GM23338 (cell line): ENCODE measurements at regions not wholly inside any gene's neighbourhood (a gene's known extent, or its start where the extent isn't known, plus 50 kb on each side); places are given as distances from the start of the nearest gene placed in this dataset.

Experiments used
- ATAC-seq: fragments of 200-7000 bp; cut with Tn5 transposase; 3 replicates; pipeline ENCODE4 v1.9.1; 2020
- DNase-seq: peaks from one replicate; pipeline ENCODE4 v3.0.0-alpha.2; 2015; ENCODE audit warnings: low spot score
- H2AFZ ChIP-seq: fragments of 200-600 bp; sonication (generic); 2 replicates; pipeline ENCODE4 v1.8.0; 2016; ENCODE audit warnings: antibody characterized with exemption, mild to moderate bottlenecking, moderate library complexity
- H3F3A ChIP-seq: fragments of 200-600 bp; sonication (generic); replicated peaks from 2 replicates; pipeline ENCODE4 v1.8.0; 2017; ENCODE audit warnings: antibody characterized with exemption, mixed run types, low read depth
- H3K27ac ChIP-seq: fragments of 200-600 bp; sonication (generic); 2 replicates; pipeline ENCODE4 v1.6.1; 2016; ENCODE audit warnings: low read depth
- H3K27me3 ChIP-seq: fragments of 200-600 bp; sonication (generic); 2 replicates; pipeline ENCODE4 v1.8.0; 2016; ENCODE audit warnings: mild to moderate bottlenecking, mixed run types, moderate library complexity; ENCODE audit not compliant: insufficient read depth
- H3K36me3 ChIP-seq: fragments of 200-600 bp; sonication (generic); 2 replicates; pipeline ENCODE4 v1.8.0; 2016; ENCODE audit warnings: mild to moderate bottlenecking; ENCODE audit not compliant: insufficient read depth
- H3K4me1 ChIP-seq: fragments of 200-600 bp; sonication (generic); 2 replicates; pipeline ENCODE4 v1.8.0; 2016; ENCODE audit warnings: mild to moderate bottlenecking, moderate library complexity; ENCODE audit not compliant: insufficient read depth
- H3K4me2 ChIP-seq: fragments of 200-600 bp; sonication (generic); 2 replicates; pipeline ENCODE4 v1.7.1; 2017; ENCODE audit warnings: mixed run types
- H3K4me3 ChIP-seq: fragments of 200-600 bp; sonication (generic); 2 replicates; pipeline ENCODE4 v1.6.1; 2016; ENCODE audit warnings: mixed run types
- H3K79me2 ChIP-seq: fragments of 200-600 bp; sonication (generic); replicated peaks from 2 replicates; pipeline ENCODE4 v1.8.0; 2017; ENCODE audit warnings: mild to moderate bottlenecking; ENCODE audit not compliant: insufficient read depth
- H3K9me2 ChIP-seq: fragments of 200-600 bp; sonication (generic); 2 replicates; pipeline ENCODE4 v1.8.0; 2017; ENCODE audit not compliant: insufficient read depth
- H4K20me1 ChIP-seq: fragments of 200-600 bp; sonication (generic); replicated peaks from 2 replicates; pipeline ENCODE4 v1.8.0; 2017; ENCODE audit warnings: mild to moderate bottlenecking; ENCODE audit not compliant: insufficient read depth
- H3K27ac Mint-ChIP-seq: 2 replicates; pipeline ENCODE4 v1.8.0; 2020; ENCODE audit warnings: inconsistent platforms, mild to moderate bottlenecking, moderate library complexity, mixed read lengths
- H3K27me3 Mint-ChIP-seq: 3 replicates; pipeline ENCODE4 v1.8.0; 2022; ENCODE audit warnings: low read depth, mild to moderate bottlenecking, moderate library complexity, mixed read lengths, inconsistent platforms; ENCODE audit not compliant: insufficient read depth, poor library complexity
- H3K36me3 Mint-ChIP-seq: 3 replicates; pipeline ENCODE4 v1.8.0; 2021; ENCODE audit warnings: low read depth, mild to moderate bottlenecking, inconsistent platforms, moderate library complexity, mixed read lengths
- H3K4me1 Mint-ChIP-seq: 3 replicates; pipeline ENCODE4 v1.8.0; 2020; ENCODE audit warnings: mild to moderate bottlenecking, inconsistent platforms, mixed read lengths
- H3K4me3 Mint-ChIP-seq: 3 replicates; pipeline ENCODE4 v1.8.0; 2021; ENCODE audit warnings: moderate library complexity, mild to moderate bottlenecking, inconsistent platforms, mixed read lengths
- H3K9me3 Mint-ChIP-seq: 3 replicates; pipeline ENCODE4 v1.8.0; 2020; ENCODE audit warnings: moderate library complexity, mild to moderate bottlenecking, inconsistent platforms, mixed read lengths
- CREB1 ChIP-seq: fragments of 250-450 bp; sonication (Bioruptor Pico); IDR thresholded peaks from 2 replicates; pipeline ENCODE4 v1.5.0; 2020; ENCODE audit warnings: low read depth, mild to moderate bottlenecking, moderate library complexity
- EZH2phosphoT487 ChIP-seq: fragments of 200-600 bp; sonication (generic); IDR thresholded peaks from one replicate; pipeline ENCODE4 v1.8.1; 2018; ENCODE audit warnings: antibody characterized with exemption; ENCODE audit not compliant: unreplicated experiment
- JUNB ChIP-seq: IDR thresholded peaks from one replicate; pipeline ENCODE4 v1.6.1; 2016; ENCODE audit warnings: antibody characterized with exemption; ENCODE audit not compliant: unreplicated experiment
- NANOG ChIP-seq: IDR thresholded peaks from 2 replicates; pipeline ENCODE4 v1.6.1; 2016; ENCODE audit warnings: antibody characterized with exemption, borderline replicate concordance
- POLR2AphosphoS5 ChIP-seq: IDR thresholded peaks from 2 replicates; pipeline ENCODE4 v1.6.1; 2016; ENCODE audit warnings: antibody characterized with exemption, low read depth
- STAT1 ChIP-seq: IDR thresholded peaks from one replicate; pipeline ENCODE4 v1.6.1; 2016; ENCODE audit warnings: antibody characterized with exemption; ENCODE audit not compliant: unreplicated experiment
- ZNF114 ChIP-seq: fragments of 250-450 bp; sonication (Bioruptor Pico); IDR thresholded peaks from 2 replicates; pipeline ENCODE4 v1.5.0; 2020; ENCODE audit warnings: mild to moderate bottlenecking, moderate library complexity
- ZNF331 ChIP-seq: fragments of 250-450 bp; sonication (Bioruptor Pico); IDR thresholded peaks from 2 replicates; pipeline ENCODE4 v1.5.0; 2020; ENCODE audit warnings: low read depth, mild to moderate bottlenecking, moderate library complexity
- TF ChIP-seq, protein P1 (sequence below): IDR thresholded peaks from 2 replicates; pipeline ENCODE4 v1.6.1; 2016; ENCODE audit warnings: antibody characterized with exemption
- TF ChIP-seq, protein P2 (sequence below), 2 experiments: fragments of 200-600 bp in 1 of 2; sonication (generic) in 1 of 2; conservative IDR thresholded peaks; 2 replicates each; pipeline versions ENCODE4 v1.5.1 to v1.6.1; 2016 to 2017; ENCODE audit warnings: antibody characterized with exemption in 2 of 2, low read depth in 2 of 2, mild to moderate bottlenecking in 2 of 2, moderate library complexity in 1 of 2
- TF ChIP-seq, protein P3 (sequence below): IDR thresholded peaks from one replicate; pipeline ENCODE4 v1.6.1; 2018; ENCODE audit warnings: antibody characterized with exemption; ENCODE audit not compliant: unreplicated experiment

DNA sequence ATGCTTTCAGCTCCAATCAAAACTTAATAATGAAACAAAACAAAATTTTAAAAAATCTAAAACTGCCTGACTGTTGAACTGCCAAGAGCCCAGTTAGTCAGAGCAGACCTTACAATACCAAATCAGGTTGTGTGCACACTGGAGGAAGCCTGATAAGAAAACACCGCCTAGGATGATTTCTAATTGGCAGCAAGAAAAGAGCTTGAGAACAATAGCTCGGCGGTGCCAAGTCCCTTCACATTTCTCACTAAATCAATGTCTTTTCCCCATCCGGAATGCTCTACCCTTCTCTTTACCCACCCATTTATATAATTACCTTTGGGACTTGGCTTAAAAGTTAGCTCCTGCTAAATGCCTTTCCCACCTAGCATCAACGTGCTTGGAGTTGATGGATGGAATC, 256.7 kb downstream of the C12orf75 start (continued):
- TF ChIP-seq STAT1 (no peak), ZNF331 (CRISPR knock-in tag) (no peak), NANOG (no peak)
- TF ChIP-seq, protein P1, sequence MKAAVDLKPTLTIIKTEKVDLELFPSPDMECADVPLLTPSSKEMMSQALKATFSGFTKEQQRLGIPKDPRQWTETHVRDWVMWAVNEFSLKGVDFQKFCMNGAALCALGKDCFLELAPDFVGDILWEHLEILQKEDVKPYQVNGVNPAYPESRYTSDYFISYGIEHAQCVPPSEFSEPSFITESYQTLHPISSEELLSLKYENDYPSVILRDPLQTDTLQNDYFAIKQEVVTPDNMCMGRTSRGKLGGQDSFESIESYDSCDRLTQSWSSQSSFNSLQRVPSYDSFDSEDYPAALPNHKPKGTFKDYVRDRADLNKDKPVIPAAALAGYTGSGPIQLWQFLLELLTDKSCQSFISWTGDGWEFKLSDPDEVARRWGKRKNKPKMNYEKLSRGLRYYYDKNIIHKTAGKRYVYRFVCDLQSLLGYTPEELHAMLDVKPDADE: no peak

DNA sequence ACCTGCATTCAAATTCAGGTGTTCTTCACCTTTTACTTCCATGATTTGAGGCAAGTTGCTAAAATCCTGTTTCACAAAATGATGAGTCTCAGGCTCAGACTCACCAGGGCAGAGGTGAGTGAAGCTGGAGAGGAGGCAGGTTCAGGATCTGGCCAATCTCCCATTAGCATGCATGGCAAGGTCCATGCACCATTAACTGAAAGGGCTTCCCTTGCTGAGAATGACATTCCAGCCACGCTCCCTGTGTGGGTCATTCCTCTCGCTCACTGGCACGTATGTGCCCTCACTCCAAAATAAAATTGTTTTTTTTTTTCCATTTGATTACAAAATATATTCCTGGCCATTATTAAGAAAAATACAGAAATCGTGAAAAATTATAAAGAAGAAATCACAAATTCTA, 257.6 kb downstream of the C12orf75 start:
- no peak for DNase-seq
- ATAC-seq: no peak
- no peak for TF ChIP-seq STAT1
- no peak for TF ChIP-seq EZH2phosphoT487
- Mint-ChIP-seq H3K4me3 (no peak overlapping the region), H3K9me3 (no peaks in the 10 kb centered on the region), H3K27ac (no peak overlapping the region), H3K27me3 (no peaks in the 10 kb centered on the region), H3K4me1 (no peaks in the 10 kb centered on the region), H3K36me3 (no peaks in the 10 kb centered on the region; the same call in 2 of the 3 replicates)
- H4K20me1 ChIP-seq: no peaks in the 10 kb centered on the region
- no peak overlapping the region for H3K4me2 ChIP-seq
- H3F3A ChIP-seq: no peaks in the 10 kb centered on the region
- no peaks in the 10 kb centered on the region for H3K27me3 ChIP-seq
- H3K36me3 ChIP-seq: no peaks in the 10 kb centered on the region
- H3K4me1 ChIP-seq: no peaks in the 10 kb centered on the region
- peak overlapping the region; percentile 38; the same call in 1 of the 2 replicates for H2AFZ ChIP-seq
- no peaks in the 10 kb centered on the region for H3K79me2 ChIP-seq
- H3K4me3 ChIP-seq: no peak overlapping the region
- no peaks in the 10 kb centered on the region for H3K9me2 ChIP-seq
- no peak overlapping the region for H3K27ac ChIP-seq

DNA sequence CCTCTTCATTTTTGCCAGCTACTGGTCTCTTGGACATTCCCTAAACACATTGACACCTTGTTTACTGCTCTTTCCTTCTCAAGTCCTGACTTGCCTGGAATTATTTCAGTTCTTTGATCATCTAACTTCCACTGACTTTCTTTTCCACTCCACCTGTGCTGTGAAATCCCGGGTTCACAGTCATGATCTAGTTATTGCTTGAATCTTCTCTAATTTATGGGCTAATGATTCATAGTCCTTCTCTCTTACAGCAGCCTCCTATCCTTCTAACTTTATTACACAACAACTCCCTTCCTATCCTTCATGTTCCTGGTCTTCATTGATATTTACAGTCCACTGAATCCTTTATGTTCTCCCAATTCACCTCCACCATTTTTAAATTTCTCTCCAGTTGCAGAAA, 260.1 kb downstream of the C12orf75 start:
- no peak overlapping the region for H3K4me3 Mint-ChIP-seq
- H3K27ac ChIP-seq: no peak overlapping the region
- H3K79me2 ChIP-seq: no peaks in the 10 kb centered on the region
- no peaks in the 10 kb centered on the region for H3F3A ChIP-seq
- no peak overlapping the region for H3K4me3 ChIP-seq
- no peak for DNase-seq
- no peak overlapping the region for H3K4me2 ChIP-seq
- no peak for ATAC-seq
- H3K27me3 Mint-ChIP-seq: no peaks in the 10 kb centered on the region
- peaks cover 7% of the 10 kb centered on the region; the same call in 1 of the 2 replicates for H3K9me2 ChIP-seq
- H3K27me3 ChIP-seq: no peaks in the 10 kb centered on the region
- no peaks in the 10 kb centered on the region for H3K36me3 ChIP-seq
- H3K4me1 ChIP-seq: no peaks in the 10 kb centered on the region
- no peaks in the 10 kb centered on the region for H4K20me1 ChIP-seq
- no peaks in the 10 kb centered on the region for H3K9me3 Mint-ChIP-seq
- H2AFZ ChIP-seq: peak overlapping the region; percentile 32; the same call in 1 of the 2 replicates
- H3K4me1 Mint-ChIP-seq: no peaks in the 10 kb centered on the region
- H3K36me3 Mint-ChIP-seq: no peaks in the 10 kb centered on the region; the same call in 2 of the 3 replicates
- no peak overlapping the region for H3K27ac Mint-ChIP-seq
- TF ChIP-seq, protein P2, sequence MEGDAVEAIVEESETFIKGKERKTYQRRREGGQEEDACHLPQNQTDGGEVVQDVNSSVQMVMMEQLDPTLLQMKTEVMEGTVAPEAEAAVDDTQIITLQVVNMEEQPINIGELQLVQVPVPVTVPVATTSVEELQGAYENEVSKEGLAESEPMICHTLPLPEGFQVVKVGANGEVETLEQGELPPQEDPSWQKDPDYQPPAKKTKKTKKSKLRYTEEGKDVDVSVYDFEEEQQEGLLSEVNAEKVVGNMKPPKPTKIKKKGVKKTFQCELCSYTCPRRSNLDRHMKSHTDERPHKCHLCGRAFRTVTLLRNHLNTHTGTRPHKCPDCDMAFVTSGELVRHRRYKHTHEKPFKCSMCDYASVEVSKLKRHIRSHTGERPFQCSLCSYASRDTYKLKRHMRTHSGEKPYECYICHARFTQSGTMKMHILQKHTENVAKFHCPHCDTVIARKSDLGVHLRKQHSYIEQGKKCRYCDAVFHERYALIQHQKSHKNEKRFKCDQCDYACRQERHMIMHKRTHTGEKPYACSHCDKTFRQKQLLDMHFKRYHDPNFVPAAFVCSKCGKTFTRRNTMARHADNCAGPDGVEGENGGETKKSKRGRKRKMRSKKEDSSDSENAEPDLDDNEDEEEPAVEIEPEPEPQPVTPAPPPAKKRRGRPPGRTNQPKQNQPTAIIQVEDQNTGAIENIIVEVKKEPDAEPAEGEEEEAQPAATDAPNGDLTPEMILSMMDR (conservative IDR thresholded peaks at IDR 0.05; ENCODE audit: low read depth in 2 of 2): no peak
- TF ChIP-seq STAT1: no peak
- TF ChIP-seq EZH2phosphoT487: no peak
- TF ChIP-seq NANOG: no peak
- TF ChIP-seq CREB1: no peak
- TF ChIP-seq, protein P1: no peak
- TF ChIP-seq JUNB: no peak
- TF ChIP-seq, protein P3, sequence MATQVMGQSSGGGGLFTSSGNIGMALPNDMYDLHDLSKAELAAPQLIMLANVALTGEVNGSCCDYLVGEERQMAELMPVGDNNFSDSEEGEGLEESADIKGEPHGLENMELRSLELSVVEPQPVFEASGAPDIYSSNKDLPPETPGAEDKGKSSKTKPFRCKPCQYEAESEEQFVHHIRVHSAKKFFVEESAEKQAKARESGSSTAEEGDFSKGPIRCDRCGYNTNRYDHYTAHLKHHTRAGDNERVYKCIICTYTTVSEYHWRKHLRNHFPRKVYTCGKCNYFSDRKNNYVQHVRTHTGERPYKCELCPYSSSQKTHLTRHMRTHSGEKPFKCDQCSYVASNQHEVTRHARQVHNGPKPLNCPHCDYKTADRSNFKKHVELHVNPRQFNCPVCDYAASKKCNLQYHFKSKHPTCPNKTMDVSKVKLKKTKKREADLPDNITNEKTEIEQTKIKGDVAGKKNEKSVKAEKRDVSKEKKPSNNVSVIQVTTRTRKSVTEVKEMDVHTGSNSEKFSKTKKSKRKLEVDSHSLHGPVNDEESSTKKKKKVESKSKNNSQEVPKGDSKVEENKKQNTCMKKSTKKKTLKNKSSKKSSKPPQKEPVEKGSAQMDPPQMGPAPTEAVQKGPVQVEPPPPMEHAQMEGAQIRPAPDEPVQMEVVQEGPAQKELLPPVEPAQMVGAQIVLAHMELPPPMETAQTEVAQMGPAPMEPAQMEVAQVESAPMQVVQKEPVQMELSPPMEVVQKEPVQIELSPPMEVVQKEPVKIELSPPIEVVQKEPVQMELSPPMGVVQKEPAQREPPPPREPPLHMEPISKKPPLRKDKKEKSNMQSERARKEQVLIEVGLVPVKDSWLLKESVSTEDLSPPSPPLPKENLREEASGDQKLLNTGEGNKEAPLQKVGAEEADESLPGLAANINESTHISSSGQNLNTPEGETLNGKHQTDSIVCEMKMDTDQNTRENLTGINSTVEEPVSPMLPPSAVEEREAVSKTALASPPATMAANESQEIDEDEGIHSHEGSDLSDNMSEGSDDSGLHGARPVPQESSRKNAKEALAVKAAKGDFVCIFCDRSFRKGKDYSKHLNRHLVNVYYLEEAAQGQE: no peak
- TF ChIP-seq ZNF114: no peak
- no peak for TF ChIP-seq POLR2AphosphoS5
